GM12891 (cell line): ENCODE measurements at regions not wholly inside any gene's neighbourhood (a gene's known extent, or its start where the extent isn't known, plus 50 kb on each side); places are given as distances from the start of the nearest gene placed in this dataset.

Source experiments
- POLR2A ChIP-seq: IDR thresholded peaks from 2 replicates; pipeline ENCODE4 v1.6.1; 2011; ENCODE audit warnings: low read depth, low read length, control low read depth
- POLR2AphosphoS5 ChIP-seq: IDR thresholded peaks from 2 replicates; pipeline ENCODE4 v1.6.1; 2011; ENCODE audit warnings: low read depth, low read length, control low read depth
- SPI1 ChIP-seq: IDR thresholded peaks from 2 replicates; pipeline ENCODE4 v1.6.1; 2011; ENCODE audit warnings: low read depth, low read length, control low read depth
- TAF1 ChIP-seq: IDR thresholded peaks from 2 replicates; pipeline ENCODE4 v1.6.1; 2011; ENCODE audit warnings: low read depth, low read length, control low read depth

DNA sequence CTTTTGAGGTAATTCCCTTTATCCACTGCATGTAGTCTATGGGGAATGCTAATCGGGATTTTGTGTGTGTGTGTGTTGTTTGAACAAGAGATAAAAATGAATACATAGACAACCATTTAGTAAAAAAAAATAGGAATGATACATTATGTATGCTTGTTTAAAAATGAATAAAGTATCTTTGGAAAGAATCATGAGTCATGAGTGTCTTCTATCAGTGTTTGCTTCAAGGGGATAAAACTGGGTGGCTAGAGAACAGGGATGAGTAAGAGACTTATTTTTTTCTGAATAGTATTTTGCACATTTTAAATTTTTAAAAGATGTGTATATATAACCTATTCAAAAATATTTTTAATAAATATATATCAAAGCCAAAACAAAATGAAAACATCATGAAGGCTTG lies 839.4 kb upstream of the ADGRL4 start:
- TF ChIP-seq SPI1 (no peak), POLR2A (no peak), POLR2AphosphoS5 (no peak), TAF1 (no peak)
